MM.1S (cell line): ENCODE measurements at regions not wholly inside any gene's neighbourhood (a gene's known extent, or its start where the extent isn't known, plus 50 kb on each side); places are given as distances from the start of the nearest gene placed in this dataset.

Experiments used
- EZH2 ChIP-seq: fragments of 300-600 bp; sonication (generic); optimal IDR thresholded peaks from 2 replicates; pipeline ENCODE3; 2017; ENCODE audit warnings: low read depth, mild to moderate bottlenecking, antibody characterized with exemption, low read length, mixed read lengths
- EZH2phosphoT487 ChIP-seq: fragments of 300-600 bp; sonication (generic); IDR thresholded peaks from 2 replicates; pipeline ENCODE4 v1.6.1; 2018; ENCODE audit warnings: antibody characterized with exemption, low read length
- TF ChIP-seq, protein P1 (sequence below): fragments of 300-600 bp; sonication (generic); IDR thresholded peaks from 2 replicates; pipeline ENCODE4 v1.5.1; 2016; ENCODE audit warnings: antibody characterized with exemption, low read length, mixed read lengths

DNA sequence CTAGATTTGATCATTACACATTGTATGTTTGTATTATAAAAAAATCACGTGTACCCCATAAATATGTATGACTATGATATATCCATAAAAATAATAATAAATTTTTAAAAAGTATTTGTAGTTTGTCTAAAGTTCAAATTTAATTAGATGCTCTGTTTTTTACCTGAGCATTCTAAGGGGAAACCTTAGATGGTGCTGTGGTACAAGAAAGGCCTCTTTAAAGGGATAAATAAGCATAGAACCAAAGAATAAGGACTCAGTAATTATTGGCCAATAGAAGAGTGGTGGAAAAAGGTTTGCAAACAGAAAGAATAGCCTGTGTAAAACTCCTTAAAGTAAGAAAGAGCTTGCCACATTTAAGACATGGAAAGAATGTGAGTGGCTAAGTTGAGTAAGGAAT lies 580.1 kb upstream of the SEL1L start:
- TF ChIP-seq, protein P1, sequence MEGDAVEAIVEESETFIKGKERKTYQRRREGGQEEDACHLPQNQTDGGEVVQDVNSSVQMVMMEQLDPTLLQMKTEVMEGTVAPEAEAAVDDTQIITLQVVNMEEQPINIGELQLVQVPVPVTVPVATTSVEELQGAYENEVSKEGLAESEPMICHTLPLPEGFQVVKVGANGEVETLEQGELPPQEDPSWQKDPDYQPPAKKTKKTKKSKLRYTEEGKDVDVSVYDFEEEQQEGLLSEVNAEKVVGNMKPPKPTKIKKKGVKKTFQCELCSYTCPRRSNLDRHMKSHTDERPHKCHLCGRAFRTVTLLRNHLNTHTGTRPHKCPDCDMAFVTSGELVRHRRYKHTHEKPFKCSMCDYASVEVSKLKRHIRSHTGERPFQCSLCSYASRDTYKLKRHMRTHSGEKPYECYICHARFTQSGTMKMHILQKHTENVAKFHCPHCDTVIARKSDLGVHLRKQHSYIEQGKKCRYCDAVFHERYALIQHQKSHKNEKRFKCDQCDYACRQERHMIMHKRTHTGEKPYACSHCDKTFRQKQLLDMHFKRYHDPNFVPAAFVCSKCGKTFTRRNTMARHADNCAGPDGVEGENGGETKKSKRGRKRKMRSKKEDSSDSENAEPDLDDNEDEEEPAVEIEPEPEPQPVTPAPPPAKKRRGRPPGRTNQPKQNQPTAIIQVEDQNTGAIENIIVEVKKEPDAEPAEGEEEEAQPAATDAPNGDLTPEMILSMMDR, result no peak
- TF ChIP-seq EZH2 (no peak), EZH2phosphoT487 (no peak)
